ENCODE measurements at regions not wholly inside any gene's neighbourhood (a gene's known extent, or its start where the extent isn't known, plus 50 kb on each side); places are given as distances from the start of the nearest gene placed in this dataset.

DNA sequence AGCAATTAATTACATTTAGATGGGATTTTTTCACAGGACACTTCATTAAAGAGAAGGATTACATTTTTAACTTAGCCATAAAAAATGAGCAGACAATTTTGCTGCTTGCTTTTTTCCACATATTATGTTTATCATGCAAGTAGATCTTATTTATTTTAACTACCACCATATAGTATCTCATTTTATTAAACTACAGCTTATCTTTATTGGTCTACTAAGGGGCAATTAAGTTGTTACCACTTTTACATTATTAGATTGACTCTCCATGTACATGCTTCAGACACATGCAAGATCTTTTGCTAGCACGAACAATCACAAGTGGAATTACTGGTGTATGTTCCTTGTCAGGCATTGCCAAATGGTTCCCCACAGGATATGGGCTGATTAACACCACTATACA lies 99.8 kb upstream of the NFIA start:
- no peak overlapping the region for H3K27ac ChIP-seq (ENCODE audit: low read depth in 2 of 2, low read length in 2 of 2)
- DNase-seq (no peak), FAIRE-seq (no peak)
- H3K9me3 ChIP-seq (ENCODE audit: control insufficient read depth in 2 of 3, insufficient read depth in 1 of 3, low read length in 3 of 3): no peaks in the 10 kb centered on the region
- peaks cover 0 to 4% (median 4%) of the 10 kb centered on the region in 3 donors for H3K4me1 ChIP-seq (ENCODE audit: control insufficient read depth in 2 of 3, insufficient read depth in 2 of 3, low read depth in 1 of 3, low read length in 3 of 3)
- no peak overlapping the region for H3K4me3 ChIP-seq (ENCODE audit: low read length in 3 of 3)
- H3K27me3 ChIP-seq (ENCODE audit: control insufficient read depth, insufficient read depth, low read length): no peaks in the 10 kb centered on the region
- TF ChIP-seq, protein P1, sequence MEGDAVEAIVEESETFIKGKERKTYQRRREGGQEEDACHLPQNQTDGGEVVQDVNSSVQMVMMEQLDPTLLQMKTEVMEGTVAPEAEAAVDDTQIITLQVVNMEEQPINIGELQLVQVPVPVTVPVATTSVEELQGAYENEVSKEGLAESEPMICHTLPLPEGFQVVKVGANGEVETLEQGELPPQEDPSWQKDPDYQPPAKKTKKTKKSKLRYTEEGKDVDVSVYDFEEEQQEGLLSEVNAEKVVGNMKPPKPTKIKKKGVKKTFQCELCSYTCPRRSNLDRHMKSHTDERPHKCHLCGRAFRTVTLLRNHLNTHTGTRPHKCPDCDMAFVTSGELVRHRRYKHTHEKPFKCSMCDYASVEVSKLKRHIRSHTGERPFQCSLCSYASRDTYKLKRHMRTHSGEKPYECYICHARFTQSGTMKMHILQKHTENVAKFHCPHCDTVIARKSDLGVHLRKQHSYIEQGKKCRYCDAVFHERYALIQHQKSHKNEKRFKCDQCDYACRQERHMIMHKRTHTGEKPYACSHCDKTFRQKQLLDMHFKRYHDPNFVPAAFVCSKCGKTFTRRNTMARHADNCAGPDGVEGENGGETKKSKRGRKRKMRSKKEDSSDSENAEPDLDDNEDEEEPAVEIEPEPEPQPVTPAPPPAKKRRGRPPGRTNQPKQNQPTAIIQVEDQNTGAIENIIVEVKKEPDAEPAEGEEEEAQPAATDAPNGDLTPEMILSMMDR (IDR thresholded peaks at IDR 0.05; ENCODE audit: borderline replicate concordance, extremely low read depth, insufficient read depth): no peak
- H3K36me3 ChIP-seq (ENCODE audit: control insufficient read depth in 2 of 3, insufficient read depth in 3 of 3, low read length in 3 of 3): no peaks in the 10 kb centered on the region
- H3K9ac ChIP-seq (ENCODE audit: low read length in 3 of 3): no peak overlapping the region
- intact Hi-C loops (cut with DNase I): no loop called here

DNA sequence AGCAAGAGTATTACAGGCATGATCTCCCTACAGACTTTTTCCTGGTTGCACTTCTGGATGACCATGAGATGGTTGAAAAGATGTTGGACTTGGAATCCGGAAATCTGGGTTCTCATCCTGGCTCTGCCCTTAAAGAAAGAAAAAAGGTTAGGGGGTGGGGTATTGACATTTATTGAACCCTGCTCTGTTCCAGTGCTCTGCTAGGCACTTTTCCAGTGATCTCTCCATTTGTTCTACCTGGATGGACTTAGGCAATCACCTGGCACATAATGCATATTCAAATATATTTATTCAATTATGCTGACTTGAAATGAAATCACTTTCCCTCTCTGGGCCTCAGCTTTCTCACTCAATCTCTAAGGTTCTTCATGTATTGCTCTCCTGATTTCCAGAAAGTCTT lies 101.0 kb upstream of the NFIA start:
- DNase-seq: no peak
- H3K9me3 ChIP-seq (ENCODE audit: control insufficient read depth in 2 of 3, insufficient read depth in 1 of 3, low read length in 3 of 3): no peaks in the 10 kb centered on the region
- no peaks in the 10 kb centered on the region for H3K27me3 ChIP-seq (ENCODE audit: control insufficient read depth, insufficient read depth, low read length)
- H3K9ac ChIP-seq (ENCODE audit: low read length in 3 of 3): no peak overlapping the region
- TF ChIP-seq, protein P1 (IDR thresholded peaks at IDR 0.05; ENCODE audit: borderline replicate concordance, extremely low read depth, insufficient read depth): no peak
- H3K4me3 ChIP-seq (ENCODE audit: low read length in 3 of 3): no peak overlapping the region
- H3K27ac ChIP-seq (ENCODE audit: low read depth in 2 of 2, low read length in 2 of 2): no peak overlapping the region
- intact Hi-C loops (cut with DNase I): no loop called here
- no peaks in the 10 kb centered on the region for H3K36me3 ChIP-seq (ENCODE audit: control insufficient read depth in 2 of 3, insufficient read depth in 3 of 3, low read length in 3 of 3)
- H3K4me1 ChIP-seq (ENCODE audit: control insufficient read depth in 2 of 3, insufficient read depth in 2 of 3, low read depth in 1 of 3, low read length in 3 of 3): peaks cover 0 to 4% (median 4%) of the 10 kb centered on the region in 3 donors
- FAIRE-seq: no peak

DNA sequence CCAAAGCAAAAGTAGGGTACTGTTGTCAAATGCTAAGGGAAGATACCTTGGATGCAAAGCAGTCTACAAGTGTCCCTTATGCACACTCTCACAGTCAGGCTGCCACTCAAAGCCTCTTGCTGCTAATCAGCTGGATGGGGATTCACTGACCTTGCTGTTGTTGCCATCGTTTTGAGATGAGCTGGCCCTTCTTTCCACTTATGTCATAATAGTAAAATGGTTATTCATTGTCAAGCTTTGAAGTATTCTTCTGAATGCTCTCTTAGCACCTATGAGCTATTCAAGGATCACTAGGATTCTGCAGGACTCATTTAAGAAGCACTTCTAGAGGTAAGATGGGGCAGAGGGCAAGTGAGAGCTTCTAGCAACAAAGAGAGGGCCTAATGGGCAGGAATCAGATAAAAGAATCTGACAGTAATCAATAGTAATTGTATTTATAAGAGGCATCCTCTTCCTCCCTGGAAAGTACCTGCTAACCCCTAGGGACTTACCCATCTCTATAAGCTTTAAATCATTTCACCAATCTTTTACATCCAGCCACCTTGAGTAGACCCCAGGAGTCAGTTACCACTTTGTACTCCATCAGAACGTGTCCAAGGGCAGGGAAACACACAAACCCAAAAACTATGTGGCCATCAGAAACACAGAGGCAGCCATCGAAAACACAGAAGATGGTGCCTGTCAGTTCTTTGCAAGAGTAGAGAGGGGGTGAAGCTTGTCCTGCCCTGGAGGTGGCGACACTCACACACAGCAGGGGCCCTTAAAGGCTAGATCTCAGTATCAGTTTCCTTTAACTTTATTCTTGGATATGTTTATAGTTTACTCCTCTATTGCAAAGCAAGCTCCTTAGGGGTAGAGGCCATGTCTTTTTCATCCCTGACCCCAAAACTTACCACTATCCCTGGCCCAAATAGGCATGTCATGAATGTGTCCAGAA lies 103.7 kb upstream of the NFIA start:
- Histone ChIP-seq H3K4me1 (ENCODE audit: control insufficient read depth in 2 of 3, insufficient read depth in 2 of 3, low read depth in 1 of 3, low read length in 3 of 3) (peaks cover 0 to 4% (median 0%) of the 10 kb centered on the region in 3 donors), H3K9me3 (ENCODE audit: control insufficient read depth in 2 of 3, insufficient read depth in 1 of 3, low read length in 3 of 3) (no peaks in the 10 kb centered on the region), H3K9ac (ENCODE audit: low read length in 3 of 3) (no peak overlapping the region), H3K36me3 (ENCODE audit: control insufficient read depth in 2 of 3, insufficient read depth in 3 of 3, low read length in 3 of 3) (no peaks in the 10 kb centered on the region), H3K27me3 (ENCODE audit: control insufficient read depth, insufficient read depth, low read length) (no peaks in the 10 kb centered on the region), H3K4me3 (ENCODE audit: low read length in 3 of 3) (no peak overlapping the region), H3K27ac (ENCODE audit: low read depth in 2 of 2, low read length in 2 of 2) (no peak overlapping the region)
- intact Hi-C loops (cut with DNase I): loop anchor here (10.0 kb wide), 1 partner anchor 476 kb away; no protein-coding TSS in a partner anchor
- DNase-seq (peak in 4 of 5 donors; percentile 46 to 64 (median 50)), FAIRE-seq (no peak)
- TF ChIP-seq, protein P1 (IDR thresholded peaks at IDR 0.05; ENCODE audit: borderline replicate concordance, extremely low read depth, insufficient read depth): peak; percentile 50
